ENCODE measurements at regions not wholly inside any gene's neighbourhood (a gene's known extent, or its start where the extent isn't known, plus 50 kb on each side); places are given as distances from the start of the nearest gene placed in this dataset.

DNA sequence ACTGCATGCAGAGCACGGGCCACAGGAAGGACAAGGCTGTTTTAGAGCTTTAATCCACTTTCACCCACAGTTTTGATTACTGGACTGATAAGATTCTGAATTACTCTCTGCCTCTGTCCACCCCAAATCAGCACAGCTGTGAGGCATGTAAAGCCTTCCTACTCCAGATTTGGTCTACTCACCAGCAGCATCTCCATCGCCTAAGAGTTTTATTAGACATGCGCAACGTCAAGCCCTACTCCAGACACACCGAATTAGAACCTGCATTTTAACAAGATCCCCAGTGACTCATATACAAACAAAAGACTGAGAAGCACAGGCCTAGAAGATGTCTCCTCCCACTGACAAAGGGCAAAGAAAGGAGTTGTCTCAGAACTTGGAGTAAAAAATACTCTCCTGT lies 221.2 kb downstream of the TUSC7 start:
- Histone ChIP-seq H3K9ac (ENCODE audit: low read length in 3 of 3) (no peak overlapping the region), H3K9me3 (ENCODE audit: control insufficient read depth in 2 of 3, insufficient read depth in 1 of 3, low read length in 3 of 3) (no peaks in the 10 kb centered on the region), H3K4me3 (ENCODE audit: low read length in 3 of 3) (no peak overlapping the region), H3K4me1 (ENCODE audit: control insufficient read depth in 2 of 3, insufficient read depth in 2 of 3, low read depth in 1 of 3, low read length in 3 of 3) (no peaks in the 10 kb centered on the region), H3K27me3 (ENCODE audit: control insufficient read depth, insufficient read depth, low read length) (no peaks in the 10 kb centered on the region), H3K27ac (ENCODE audit: low read depth in 2 of 2, low read length in 2 of 2) (no peak overlapping the region), H3K36me3 (ENCODE audit: control insufficient read depth in 2 of 3, insufficient read depth in 3 of 3, low read length in 3 of 3) (no peaks in the 10 kb centered on the region)
- intact Hi-C loops (cut with DNase I): no loop called here
- FAIRE-seq (no peak), DNase-seq (no peak)
- TF ChIP-seq, protein P1, sequence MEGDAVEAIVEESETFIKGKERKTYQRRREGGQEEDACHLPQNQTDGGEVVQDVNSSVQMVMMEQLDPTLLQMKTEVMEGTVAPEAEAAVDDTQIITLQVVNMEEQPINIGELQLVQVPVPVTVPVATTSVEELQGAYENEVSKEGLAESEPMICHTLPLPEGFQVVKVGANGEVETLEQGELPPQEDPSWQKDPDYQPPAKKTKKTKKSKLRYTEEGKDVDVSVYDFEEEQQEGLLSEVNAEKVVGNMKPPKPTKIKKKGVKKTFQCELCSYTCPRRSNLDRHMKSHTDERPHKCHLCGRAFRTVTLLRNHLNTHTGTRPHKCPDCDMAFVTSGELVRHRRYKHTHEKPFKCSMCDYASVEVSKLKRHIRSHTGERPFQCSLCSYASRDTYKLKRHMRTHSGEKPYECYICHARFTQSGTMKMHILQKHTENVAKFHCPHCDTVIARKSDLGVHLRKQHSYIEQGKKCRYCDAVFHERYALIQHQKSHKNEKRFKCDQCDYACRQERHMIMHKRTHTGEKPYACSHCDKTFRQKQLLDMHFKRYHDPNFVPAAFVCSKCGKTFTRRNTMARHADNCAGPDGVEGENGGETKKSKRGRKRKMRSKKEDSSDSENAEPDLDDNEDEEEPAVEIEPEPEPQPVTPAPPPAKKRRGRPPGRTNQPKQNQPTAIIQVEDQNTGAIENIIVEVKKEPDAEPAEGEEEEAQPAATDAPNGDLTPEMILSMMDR (IDR thresholded peaks at IDR 0.05; ENCODE audit: borderline replicate concordance, extremely low read depth, insufficient read depth): no peak

DNA sequence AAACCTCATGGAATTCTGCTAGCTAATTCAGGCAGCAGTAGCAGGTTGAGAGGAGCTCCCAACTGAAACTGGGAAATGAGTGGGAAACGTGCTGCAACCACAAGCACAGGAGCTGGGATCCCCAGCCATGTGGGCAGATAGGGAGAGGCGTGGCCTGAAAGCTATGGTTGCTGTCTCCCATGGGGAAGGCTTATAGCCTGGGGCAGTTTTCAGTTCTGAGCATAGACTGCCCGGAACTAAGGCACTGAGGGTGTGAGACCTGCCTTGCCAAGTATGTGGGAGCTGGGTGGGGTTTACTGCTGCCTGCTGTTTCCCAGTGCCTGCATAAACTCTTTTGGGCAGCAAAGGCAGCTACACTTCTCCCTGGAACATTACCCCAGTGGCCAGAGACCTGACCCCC lies 229.5 kb downstream of the TUSC7 start:
- H3K9me3 ChIP-seq (ENCODE audit: control insufficient read depth in 2 of 3, insufficient read depth in 1 of 3, low read length in 3 of 3): peaks cover 0 to 4% (median 0%) of the 10 kb centered on the region in 3 donors
- intact Hi-C loops (cut with DNase I): no loop called here
- no peak overlapping the region for H3K4me3 ChIP-seq (ENCODE audit: low read length in 3 of 3)
- H3K27ac ChIP-seq (ENCODE audit: low read depth in 2 of 2, low read length in 2 of 2): no peak overlapping the region
- FAIRE-seq: no peak
- H3K27me3 ChIP-seq (ENCODE audit: control insufficient read depth, insufficient read depth, low read length): no peaks in the 10 kb centered on the region
- H3K36me3 ChIP-seq (ENCODE audit: control insufficient read depth in 2 of 3, insufficient read depth in 3 of 3, low read length in 3 of 3): no peaks in the 10 kb centered on the region
- DNase-seq: no peak
- no peaks in the 10 kb centered on the region for H3K4me1 ChIP-seq (ENCODE audit: control insufficient read depth in 2 of 3, insufficient read depth in 2 of 3, low read depth in 1 of 3, low read length in 3 of 3)
- no peak overlapping the region for H3K9ac ChIP-seq (ENCODE audit: low read length in 3 of 3)
- TF ChIP-seq, protein P1 (IDR thresholded peaks at IDR 0.05; ENCODE audit: borderline replicate concordance, extremely low read depth, insufficient read depth): no peak

DNA sequence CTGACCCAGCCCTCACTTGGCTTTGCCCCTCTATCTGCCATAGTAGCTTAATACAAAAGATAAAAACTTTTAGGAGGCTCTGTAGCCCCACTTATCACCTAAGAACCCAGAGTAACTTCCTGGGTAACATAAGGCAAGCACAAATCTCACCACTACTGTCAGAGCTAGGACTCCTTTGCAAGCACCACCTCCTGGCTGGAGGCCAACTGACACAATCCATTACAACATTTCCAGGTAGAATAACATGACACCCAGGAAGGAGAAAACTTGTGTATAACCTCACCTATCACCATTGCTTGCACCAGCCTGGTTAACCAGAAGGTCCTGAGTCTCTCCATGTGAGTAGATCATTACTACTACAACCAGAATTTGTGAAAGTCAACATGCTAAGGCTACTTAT lies 230.0 kb downstream of the TUSC7 start:
- TF ChIP-seq, protein P1 (IDR thresholded peaks at IDR 0.05; ENCODE audit: borderline replicate concordance, extremely low read depth, insufficient read depth): no peak
- Histone ChIP-seq H3K36me3 (ENCODE audit: control insufficient read depth in 2 of 3, insufficient read depth in 3 of 3, low read length in 3 of 3) (no peaks in the 10 kb centered on the region), H3K9ac (ENCODE audit: low read length in 3 of 3) (no peak overlapping the region), H3K4me3 (ENCODE audit: low read length in 3 of 3) (no peak overlapping the region), H3K4me1 (ENCODE audit: control insufficient read depth in 2 of 3, insufficient read depth in 2 of 3, low read depth in 1 of 3, low read length in 3 of 3) (no peaks in the 10 kb centered on the region), H3K9me3 (ENCODE audit: control insufficient read depth in 2 of 3, insufficient read depth in 1 of 3, low read length in 3 of 3) (peaks cover 0 to 4% (median 0%) of the 10 kb centered on the region in 3 donors), H3K27ac (ENCODE audit: low read depth in 2 of 2, low read length in 2 of 2) (no peak overlapping the region), H3K27me3 (ENCODE audit: control insufficient read depth, insufficient read depth, low read length) (no peaks in the 10 kb centered on the region)
- no peak for DNase-seq
- intact Hi-C loops (cut with DNase I): no loop called here
- no peak for FAIRE-seq

DNA sequence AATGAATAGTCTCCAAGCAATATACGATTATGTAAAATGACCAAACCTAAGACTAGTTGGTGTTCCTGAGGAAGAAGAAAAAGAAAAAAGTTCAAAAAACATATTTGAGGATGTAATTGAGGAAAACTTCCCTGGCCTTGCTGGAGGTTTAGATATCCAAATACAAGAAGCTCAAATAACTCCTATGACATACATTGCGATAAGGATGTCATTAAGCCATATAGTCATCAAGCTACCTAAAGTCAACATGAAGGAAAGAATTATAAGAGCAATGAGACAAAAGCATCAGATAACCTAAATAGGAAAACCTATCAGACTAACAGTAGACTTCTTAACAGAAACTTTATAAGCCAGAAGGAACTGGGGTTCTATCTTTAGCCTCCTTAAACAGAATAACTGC lies 231.1 kb downstream of the TUSC7 start:
- Histone ChIP-seq H3K4me3 (ENCODE audit: low read length in 3 of 3) (no peak overlapping the region), H3K4me1 (ENCODE audit: control insufficient read depth in 2 of 3, insufficient read depth in 2 of 3, low read depth in 1 of 3, low read length in 3 of 3) (no peaks in the 10 kb centered on the region), H3K36me3 (ENCODE audit: control insufficient read depth in 2 of 3, insufficient read depth in 3 of 3, low read length in 3 of 3) (no peaks in the 10 kb centered on the region), H3K9me3 (ENCODE audit: control insufficient read depth in 2 of 3, insufficient read depth in 1 of 3, low read length in 3 of 3) (peaks cover 0 to 4% (median 0%) of the 10 kb centered on the region in 3 donors), H3K27me3 (ENCODE audit: control insufficient read depth, insufficient read depth, low read length) (no peaks in the 10 kb centered on the region), H3K9ac (ENCODE audit: low read length in 3 of 3) (no peak overlapping the region), H3K27ac (ENCODE audit: low read depth in 2 of 2, low read length in 2 of 2) (no peak overlapping the region)
- DNase-seq (no peak), FAIRE-seq (no peak)
- TF ChIP-seq, protein P1 (IDR thresholded peaks at IDR 0.05; ENCODE audit: borderline replicate concordance, extremely low read depth, insufficient read depth): no peak
- intact Hi-C loops (cut with DNase I): no loop called here

Measured in kidney (tissue), 13 donors.